Keratinocyte (primary cell): ENCODE measurements at regions not wholly inside any gene's neighbourhood (a gene's known extent, or its start where the extent isn't known, plus 50 kb on each side); places are given as distances from the start of the nearest gene placed in this dataset.

ENCODE experiments used
- DNase-seq: peaks from one replicate; pipeline ENCODE4 v3.0.0-alpha.2; 2011; ENCODE audit warnings: low read depth, missing footprints, low spot score
- FAIRE-seq: peaks from 2 replicates; lab custom pipeline; 2011; peaks lifted over from hg19 to GRCh38; lab: Jason Lieb, UNC
- H2AFZ ChIP-seq: 2 replicates; pipeline ENCODE4 v1.6.0; 2012; ENCODE audit warnings: low read length, control low read depth, inconsistent platforms; ENCODE audit not compliant: control insufficient read depth
- H3K27ac ChIP-seq: 2 replicates; pipeline ENCODE4 v1.5.1; 2011; ENCODE audit warnings: low read length; ENCODE audit not compliant: control insufficient read depth, insufficient read depth
- H3K27me3 ChIP-seq: 3 replicates; pipeline ENCODE4 v1.6.0; 2011; ENCODE audit warnings: low read length; ENCODE audit not compliant: control insufficient read depth, insufficient read depth; ENCODE audit errors: extremely low read depth
- H3K36me3 ChIP-seq, 2 experiments: 2 replicates in 1 of 2; 3 replicates in 1 of 2; pipeline ENCODE4 v1.5.1; 2011; ENCODE audit warnings: low read length in 2 of 2, mild to moderate bottlenecking in 1 of 2; ENCODE audit not compliant: control insufficient read depth in 2 of 2, insufficient read depth in 2 of 2; ENCODE audit errors: extremely low read depth in 1 of 2
- H3K4me1 ChIP-seq: 3 replicates; pipeline ENCODE4 v1.5.1; 2011; ENCODE audit warnings: low read length; ENCODE audit not compliant: control insufficient read depth, insufficient read depth; ENCODE audit errors: extremely low read depth
- H3K4me2 ChIP-seq: 3 replicates; pipeline ENCODE4 v1.6.0; 2011; ENCODE audit warnings: low read depth, low read length; ENCODE audit not compliant: control insufficient read depth, insufficient read depth; ENCODE audit errors: extremely low read depth
- H3K4me3 ChIP-seq, 3 experiments: fragments of 200-600 bp in 1 of 3; sonication (generic) in 1 of 3; 2 replicates in 2 of 3; 3 replicates in 1 of 3; pipeline ENCODE4 v1.5.1; 2011 to 2016; ENCODE audit warnings: low read length in 3 of 3, mild to moderate bottlenecking in 3 of 3, control low read depth in 2 of 3, inconsistent platforms in 1 of 3, low read depth in 1 of 3, mixed read lengths in 1 of 3, mixed run types in 1 of 3, moderate library complexity in 1 of 3; ENCODE audit not compliant: control insufficient read depth in 2 of 3, insufficient read depth in 2 of 3; ENCODE audit errors: extremely low read depth in 1 of 3
- H3K79me2 ChIP-seq: 2 replicates; pipeline ENCODE4 v1.6.0; 2012; ENCODE audit warnings: low read length; ENCODE audit not compliant: control insufficient read depth, insufficient read depth
- H3K9ac ChIP-seq: 3 replicates; pipeline ENCODE4 v1.6.0; 2011; ENCODE audit warnings: low read length; ENCODE audit not compliant: control insufficient read depth, insufficient read depth; ENCODE audit errors: extremely low read depth
- H3K9me1 ChIP-seq: 3 replicates; pipeline ENCODE4 v1.6.0; 2011; ENCODE audit warnings: low read length; ENCODE audit not compliant: control insufficient read depth, insufficient read depth; ENCODE audit errors: extremely low read depth
- H3K9me3 ChIP-seq: 2 replicates; pipeline ENCODE4 v1.5.1; 2012; ENCODE audit warnings: low read depth, low read length; ENCODE audit not compliant: control insufficient read depth
- H4K20me1 ChIP-seq: 3 replicates; pipeline ENCODE4 v1.6.0; 2011; ENCODE audit warnings: low read length; ENCODE audit not compliant: control insufficient read depth, insufficient read depth; ENCODE audit errors: extremely low read depth
- CTCF ChIP-seq, 3 experiments: IDR thresholded peaks in 1 of 3; conservative IDR thresholded peaks in 1 of 3; optimal IDR thresholded peaks in 1 of 3; 2 replicates in 2 of 3; 3 replicates in 1 of 3; pipeline versions ENCODE3 to v1.5.1; 2011; ENCODE audit warnings: low read length in 3 of 3, mild to moderate bottlenecking in 3 of 3, moderate library complexity in 2 of 3, control low read depth in 1 of 3, inconsistent platforms in 1 of 3; ENCODE audit not compliant: insufficient read depth in 2 of 3; ENCODE audit errors: extremely low read depth in 1 of 3
- EZH2 ChIP-seq: IDR thresholded peaks from one replicate; pipeline ENCODE4 v1.6.1; 2012; ENCODE audit warnings: inconsistent platforms, mild to moderate bottlenecking, low read length, moderate library complexity
- dilution Hi-C: fragments of 300-500 bp; cut with MboI; formaldehyde crosslinking; loops from one replicate; pipeline ENCODE4 v1.7.0; 2020; ENCODE audit warnings: low sequenced_read_pairs; ENCODE audit not compliant: extremely low pct_ligation_motif_present

DNA sequence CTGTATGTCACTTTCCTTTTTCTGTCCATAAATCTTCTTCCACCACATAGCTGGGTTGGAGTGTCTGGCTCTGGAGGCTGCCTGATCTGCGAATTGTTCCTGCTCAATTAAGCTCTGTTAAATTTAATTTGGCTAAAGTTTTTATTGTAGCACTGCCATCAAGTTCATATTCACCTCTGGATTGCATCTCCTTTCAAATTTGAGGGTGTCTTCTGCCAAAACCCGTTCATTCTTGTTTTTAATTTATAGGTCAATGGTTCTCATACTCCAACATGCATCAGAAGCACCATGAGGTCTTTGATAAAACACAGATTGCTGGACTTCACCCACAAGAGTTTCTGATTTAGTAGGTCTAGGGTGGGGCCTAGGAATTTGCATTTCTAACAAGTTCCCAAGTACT, 276.5 kb upstream of the NECTIN3 start:
- FAIRE-seq (no peak), DNase-seq (no peak)
- Histone ChIP-seq H3K27ac (no peak overlapping the region), H3K27me3 (no peaks in the 10 kb centered on the region), H3K36me3 (no peaks in the 10 kb centered on the region), H3K79me2 (no peaks in the 10 kb centered on the region), H3K4me1 (no peaks in the 10 kb centered on the region), H3K4me2 (no peak overlapping the region), H3K9me1 (no peaks in the 10 kb centered on the region), H3K9me3 (no peaks in the 10 kb centered on the region), H4K20me1 (no peaks in the 10 kb centered on the region), H3K9ac (no peak overlapping the region), H3K4me3 (no peak overlapping the region), H2AFZ (no peak overlapping the region)
- dilution Hi-C loops: no loop called here
- no peak for TF ChIP-seq EZH2

- DNase-seq: no peak
- dilution Hi-C loops: no loop called here
Observed at GRCh38 chr3:110799271-110799670, 272.3 kb upstream of the NECTIN3 start.

More at GRCh38 chr3:110799271-110799670, 272.3 kb upstream of the NECTIN3 start:
- Histone ChIP-seq H3K9me3 (no peaks in the 10 kb centered on the region), H3K79me2 (no peaks in the 10 kb centered on the region), H2AFZ (no peak overlapping the region), H4K20me1 (no peaks in the 10 kb centered on the region), H3K4me3 (no peak overlapping the region), H3K36me3 (no peaks in the 10 kb centered on the region), H3K27me3 (no peaks in the 10 kb centered on the region), H3K9me1 (no peaks in the 10 kb centered on the region), H3K27ac (no peak overlapping the region), H3K4me1 (no peaks in the 10 kb centered on the region), H3K4me2 (no peak overlapping the region), H3K9ac (no peak overlapping the region)
- TF ChIP-seq CTCF (optimal IDR thresholded peaks at IDR 0.05 in 1 of 3, IDR thresholded peaks at IDR 0.05 in 1 of 3, conservative IDR thresholded peaks at IDR 0.05 in 1 of 3; ENCODE audit: extremely low read depth in 1 of 3, insufficient read depth in 2 of 3, low read length in 3 of 3) (no peak), EZH2 (no peak)
- FAIRE-seq: no peak
